Mesendoderm (in vitro differentiated cells): ENCODE measurements at regions not wholly inside any gene's neighbourhood (a gene's known extent, or its start where the extent isn't known, plus 50 kb on each side); places are given as distances from the start of the nearest gene placed in this dataset.
A peak's percentile ranks its signal among the peaks of the same experiment; 100 is the strongest.

Experiments
- DNase-seq: peaks from one replicate; pipeline ENCODE4 v3.0.0; 2013
- H2AK5ac ChIP-seq: 2 replicates; pipeline ENCODE4 v1.6.1; 2013; ENCODE audit warnings: low read length, inconsistent platforms
- H2BK120ac ChIP-seq: 2 replicates; pipeline ENCODE4 v1.6.1; 2013; ENCODE audit warnings: low read depth, mild to moderate bottlenecking, low read length, moderate library complexity, mixed read lengths
- H2BK15ac ChIP-seq: replicated peaks from 2 replicates; pipeline ENCODE4 v1.6.1; 2013; ENCODE audit warnings: low read depth, mild to moderate bottlenecking, moderate library complexity
- H2BK5ac ChIP-seq: 2 replicates; pipeline ENCODE4 v1.6.1; 2013; ENCODE audit warnings: low read length, inconsistent platforms
- H3K18ac ChIP-seq: 2 replicates; pipeline ENCODE4 v1.6.1; 2013; ENCODE audit warnings: mild to moderate bottlenecking, low read length, mixed read lengths
- H3K23ac ChIP-seq: one replicate; pipeline ENCODE4 v1.6.1; 2013; ENCODE audit warnings: low read length
- H3K27ac ChIP-seq: 2 replicates; pipeline ENCODE4 v1.5.1; 2013; ENCODE audit warnings: low read depth, mild to moderate bottlenecking, inconsistent platforms, low read length, moderate library complexity
- H3K27me3 ChIP-seq: 2 replicates; pipeline ENCODE4 v1.6.1; 2013; ENCODE audit warnings: low read length, control low read depth, mild to moderate bottlenecking, inconsistent platforms; ENCODE audit not compliant: insufficient read depth, poor library complexity
- H3K36me3 ChIP-seq: 2 replicates; pipeline ENCODE4 v1.6.1; 2013; ENCODE audit warnings: low read length, inconsistent platforms; ENCODE audit not compliant: control insufficient read depth, insufficient read depth
- H3K4ac ChIP-seq: one replicate; pipeline ENCODE4 v1.6.1; 2013; ENCODE audit warnings: low read depth, mild to moderate bottlenecking, low read length, moderate library complexity
- H3K4me1 ChIP-seq: 2 replicates; pipeline ENCODE4 v1.6.1; 2013; ENCODE audit warnings: low read depth, low read length, inconsistent platforms; ENCODE audit not compliant: control insufficient read depth
- H3K4me2 ChIP-seq: 2 replicates; pipeline ENCODE4 v1.6.1; 2013; ENCODE audit warnings: low read length
- H3K4me3 ChIP-seq: 2 replicates; pipeline ENCODE4 v1.5.1; 2013; ENCODE audit warnings: mild to moderate bottlenecking, low read length
- H3K56ac ChIP-seq: one replicate; pipeline ENCODE4 v1.6.1; 2013; ENCODE audit warnings: low read length
- H3K79me1 ChIP-seq: 2 replicates; pipeline ENCODE4 v1.6.1; 2013; ENCODE audit warnings: low read length, inconsistent platforms
- H3K79me2 ChIP-seq: 2 replicates; pipeline ENCODE4 v1.6.1; 2013; ENCODE audit warnings: mild to moderate bottlenecking, low read length; ENCODE audit not compliant: control insufficient read depth, insufficient read depth
- H3K9ac ChIP-seq: 2 replicates; pipeline ENCODE4 v1.6.1; 2013; ENCODE audit warnings: low read length, inconsistent platforms
- H4K5ac ChIP-seq: one replicate; pipeline ENCODE4 v1.6.1; 2013; ENCODE audit warnings: low read length
- H4K8ac ChIP-seq: one replicate; pipeline ENCODE4 v1.6.1; 2013; ENCODE audit warnings: low read depth, mild to moderate bottlenecking, control low read depth, low read length, moderate library complexity
- WGBS: extraction: QIAGEN DNeasy Blood & Tissue Kit; methylation state at CpG from one replicate; pipeline ENCODE4 v1.1.7; 2013; ENCODE audit warnings: low lambda C conversion rate, missing lambda C conversion rate; ENCODE audit not compliant: insufficient coverage; ENCODE audit errors: extremely low coverage; 5-methylcytosine and 5-hydroxymethylcytosine counted together

- Histone ChIP-seq H3K56ac (no peak overlapping the region), H3K27ac (no peak overlapping the region), H2BK120ac (no peak overlapping the region), H2BK15ac (no peak overlapping the region), H3K18ac (no peak overlapping the region), H2BK5ac (no peak overlapping the region), H3K4me2 (no peak overlapping the region), H3K4me1 (no peaks in the 10 kb centered on the region), H3K4me3 (no peak overlapping the region), H2AK5ac (no peak overlapping the region), H3K79me2 (no peaks in the 10 kb centered on the region), H3K9ac (no peak overlapping the region), H4K8ac (no peak overlapping the region), H3K27me3 (no peaks in the 10 kb centered on the region), H3K79me1 (no peaks in the 10 kb centered on the region), H4K5ac (no peak overlapping the region), H3K4ac (no peak overlapping the region), H3K36me3 (no peaks in the 10 kb centered on the region), H3K23ac (no peak overlapping the region)
- no peak for DNase-seq
- WGBS = no CpG with 5 or more reads among the region's 3 CpGs
These were observed 201.7 kb upstream of the PREP start for GRCh38 chr6:105604587-105604884.

GRCh38 chr6:105603788-105604586 lies 201.1 kb upstream of the PREP start:
- H3K56ac ChIP-seq = no peak overlapping the region
- H3K79me1 ChIP-seq = no peaks in the 10 kb centered on the region
- H2AK5ac ChIP-seq = no peak overlapping the region
- no peak overlapping the region for H3K23ac ChIP-seq
- no peak overlapping the region for H4K8ac ChIP-seq
- no peak overlapping the region for H4K5ac ChIP-seq
- H3K4me3 ChIP-seq = no peak overlapping the region
- no peak overlapping the region for H3K27ac ChIP-seq
- no CpG with 5 or more reads among the region's 4 CpGs for WGBS
- DNase-seq = no peak
- no peak overlapping the region for H3K4me2 ChIP-seq
- no peak overlapping the region for H2BK5ac ChIP-seq
- no peaks in the 10 kb centered on the region for H3K79me2 ChIP-seq
- no peak overlapping the region for H3K18ac ChIP-seq
- H3K36me3 ChIP-seq = no peaks in the 10 kb centered on the region
- no peak overlapping the region for H2BK15ac ChIP-seq
- H3K9ac ChIP-seq = no peak overlapping the region
- H3K27me3 ChIP-seq = no peaks in the 10 kb centered on the region
- H3K4me1 ChIP-seq = no peaks in the 10 kb centered on the region
- no peak overlapping the region for H2BK120ac ChIP-seq
- H3K4ac ChIP-seq = no peak overlapping the region

- Histone ChIP-seq H2BK15ac (no peak overlapping the region), H3K27ac (no peak overlapping the region)
- WGBS = no CpG with 5 or more reads among the region's 7 CpGs
These were observed 198.8 kb upstream of the PREP start for GRCh38 chr6:105601541-105602236.

GRCh38 chr6:105600336-105601260 lies 197.7 kb upstream of the PREP start:
- H3K4me3 ChIP-seq = no peak overlapping the region

More at GRCh38 chr6:105601541-105602236, 198.8 kb upstream of the PREP start:
- Histone ChIP-seq H3K4ac (no peak overlapping the region), H3K4me2 (no peak overlapping the region), H4K8ac (no peak overlapping the region), H2AK5ac (no peak overlapping the region), H3K23ac (no peak overlapping the region), H3K56ac (peak overlapping the region; percentile 47), H3K79me1 (no peaks in the 10 kb centered on the region), H3K18ac (no peak overlapping the region), H3K36me3 (no peaks in the 10 kb centered on the region), H2BK120ac (no peak overlapping the region), H2BK5ac (no peak overlapping the region), H3K4me1 (no peaks in the 10 kb centered on the region), H4K5ac (no peak overlapping the region), H3K79me2 (no peaks in the 10 kb centered on the region), H3K4me3 (no peak overlapping the region), H3K27me3 (no peaks in the 10 kb centered on the region), H3K9ac (no peak overlapping the region)
- DNase-seq = peak; percentile 35

GRCh38 chr6:105598264-105598663 lies 195.4 kb upstream of the PREP start:
- Histone ChIP-seq H3K4me3 (no peak overlapping the region), H3K9ac (no peak overlapping the region), H2BK5ac (no peak overlapping the region), H3K36me3 (no peaks in the 10 kb centered on the region), H3K4me1 (no peaks in the 10 kb centered on the region), H3K27ac (no peak overlapping the region), H3K18ac (no peak overlapping the region), H2AK5ac (no peak overlapping the region), H3K79me2 (no peaks in the 10 kb centered on the region), H3K4me2 (no peak overlapping the region), H4K8ac (no peak overlapping the region), H3K56ac (no peak overlapping the region), H3K79me1 (no peaks in the 10 kb centered on the region), H3K27me3 (no peaks in the 10 kb centered on the region), H4K5ac (no peak overlapping the region), H2BK15ac (no peak overlapping the region), H2BK120ac (no peak overlapping the region), H3K23ac (no peak overlapping the region), H3K4ac (no peak overlapping the region)
- no CpG with 5 or more reads among the region's 3 CpGs for WGBS
- DNase-seq = no peak

More at GRCh38 chr6:105600336-105601260, 197.7 kb upstream of the PREP start:
- Histone ChIP-seq H3K36me3 (no peaks in the 10 kb centered on the region), H3K18ac (no peak overlapping the region), H2BK120ac (no peak overlapping the region), H3K27ac (no peak overlapping the region), H2BK5ac (no peak overlapping the region), H3K79me2 (no peaks in the 10 kb centered on the region), H3K79me1 (no peaks in the 10 kb centered on the region), H4K5ac (no peak overlapping the region), H3K4me1 (no peaks in the 10 kb centered on the region), H2AK5ac (no peak overlapping the region), H3K27me3 (no peaks in the 10 kb centered on the region), H3K56ac (no peak overlapping the region), H3K4ac (no peak overlapping the region), H3K4me2 (no peak overlapping the region), H3K9ac (no peak overlapping the region), H3K23ac (no peak overlapping the region), H4K8ac (no peak overlapping the region), H2BK15ac (no peak overlapping the region)
- no CpG with 5 or more reads among the region's 9 CpGs for WGBS
- DNase-seq = no peak
